ENCODE measurements at regions not wholly inside any gene's neighbourhood (a gene's known extent, or its start where the extent isn't known, plus 50 kb on each side); places are given as distances from the start of the nearest gene placed in this dataset.
"Not testable (repeated sequence)": the region's sequence is repeated elsewhere in the genome, so short reads cannot be mapped to it uniquely, and the experiment has no call there.

- DNase-seq (ENCODE audit: unreplicated experiment), result peak; percentile 44
- no peaks in the 10 kb centered on the region for H3K27me3 Mint-ChIP-seq (ENCODE audit: insufficient read depth, unreplicated experiment)
- TF ChIP-seq CTCF (IDR thresholded peaks at IDR 0.05; ENCODE audit: unreplicated experiment), result no peak
- H3K4me3 Mint-ChIP-seq (ENCODE audit: unreplicated experiment), result no peak overlapping the region
- peaks cover 6% of the 10 kb centered on the region for H3K4me1 Mint-ChIP-seq (ENCODE audit: insufficient read depth, unreplicated experiment)
- no peaks in the 10 kb centered on the region for H3K36me3 Mint-ChIP-seq (ENCODE audit: insufficient read depth, unreplicated experiment)
- intact Hi-C loops (cut with micrococcal nuclease), result loop anchor here (10.0 kb wide), 1 partner anchor 1980 kb away; no protein-coding TSS in a partner anchor
- H3K9me3 Mint-ChIP-seq (ENCODE audit: unreplicated experiment), result no peaks in the 10 kb centered on the region
- H3K27ac Mint-ChIP-seq (ENCODE audit: low read depth, unreplicated experiment), result no peak overlapping the region
- CTCF ChIA-PET, result no interaction called here
- BruUV-seq (replicated peaks), result no TSS peak
- POLR2A ChIA-PET, result no interaction called here
Measured at GRCh38 chr3:90184861-90185260, 1077.4 kb downstream of the EPHA3 start.

GRCh38 chr3:90197383-90197782, 1090.0 kb downstream of the EPHA3 start:
- DNase-seq (ENCODE audit: unreplicated experiment); POLR2A ChIA-PET; H3K4me1 Mint-ChIP-seq (ENCODE audit: insufficient read depth, unreplicated experiment); H3K36me3 Mint-ChIP-seq (ENCODE audit: insufficient read depth, unreplicated experiment); H3K27ac Mint-ChIP-seq (ENCODE audit: low read depth, unreplicated experiment); H3K4me3 Mint-ChIP-seq (ENCODE audit: unreplicated experiment); H3K27me3 Mint-ChIP-seq (ENCODE audit: insufficient read depth, unreplicated experiment); BruUV-seq (replicated peaks); H3K9me3 Mint-ChIP-seq (ENCODE audit: unreplicated experiment); intact Hi-C loops (cut with micrococcal nuclease); CTCF ChIA-PET: not testable (repeated sequence)

GRCh38 chr3:90202931-90203330, 1095.5 kb downstream of the EPHA3 start:
- H3K27ac Mint-ChIP-seq (ENCODE audit: low read depth, unreplicated experiment); H3K27me3 Mint-ChIP-seq (ENCODE audit: insufficient read depth, unreplicated experiment); H3K4me3 Mint-ChIP-seq (ENCODE audit: unreplicated experiment); BruUV-seq (replicated peaks); POLR2A ChIA-PET; H3K9me3 Mint-ChIP-seq (ENCODE audit: unreplicated experiment); CTCF ChIA-PET; DNase-seq (ENCODE audit: unreplicated experiment); intact Hi-C loops (cut with micrococcal nuclease); H3K36me3 Mint-ChIP-seq (ENCODE audit: insufficient read depth, unreplicated experiment): not testable (repeated sequence)
- H3K4me1 Mint-ChIP-seq (ENCODE audit: insufficient read depth, unreplicated experiment), result peaks cover 11% of the 10 kb centered on the region

GRCh38 chr3:90206482-90206881, 1099.1 kb downstream of the EPHA3 start:
- DNase-seq (ENCODE audit: unreplicated experiment), result not testable (repeated sequence)

GRCh38 chr3:90207353-90208097, 1100.1 kb downstream of the EPHA3 start:
- POLR2A ChIA-PET; intact Hi-C loops (cut with micrococcal nuclease); BruUV-seq (replicated peaks); H3K9me3 Mint-ChIP-seq (ENCODE audit: unreplicated experiment); H3K36me3 Mint-ChIP-seq (ENCODE audit: insufficient read depth, unreplicated experiment); H3K27me3 Mint-ChIP-seq (ENCODE audit: insufficient read depth, unreplicated experiment): not testable (repeated sequence)
- CTCF ChIA-PET, result interaction anchor here (0.9 kb wide), 1 partner anchor 14 kb away, joined by 3 read pairs; no protein-coding TSS in a partner anchor
- H3K4me3 Mint-ChIP-seq (ENCODE audit: unreplicated experiment), result peak overlapping the region; percentile 16
- H3K27ac Mint-ChIP-seq (ENCODE audit: low read depth, unreplicated experiment), result peak overlapping the region; percentile 67
- peak; percentile 76 for DNase-seq (ENCODE audit: unreplicated experiment)
- H3K4me1 Mint-ChIP-seq (ENCODE audit: insufficient read depth, unreplicated experiment), result peaks cover 13% of the 10 kb centered on the region

More at GRCh38 chr3:90206482-90206881, 1099.1 kb downstream of the EPHA3 start:
- H3K27ac Mint-ChIP-seq (ENCODE audit: low read depth, unreplicated experiment); H3K36me3 Mint-ChIP-seq (ENCODE audit: insufficient read depth, unreplicated experiment); intact Hi-C loops (cut with micrococcal nuclease); H3K9me3 Mint-ChIP-seq (ENCODE audit: unreplicated experiment); POLR2A ChIA-PET; BruUV-seq (replicated peaks); H3K4me3 Mint-ChIP-seq (ENCODE audit: unreplicated experiment); H3K27me3 Mint-ChIP-seq (ENCODE audit: insufficient read depth, unreplicated experiment): not testable (repeated sequence)
- peaks cover 13% of the 10 kb centered on the region for H3K4me1 Mint-ChIP-seq (ENCODE audit: insufficient read depth, unreplicated experiment)
- CTCF ChIA-PET, result interaction anchor here (0.9 kb wide), 1 partner anchor 13 kb away, joined by 3 read pairs; no protein-coding TSS in a partner anchor

- H3K4me1 Mint-ChIP-seq (ENCODE audit: insufficient read depth, unreplicated experiment), result no peaks in the 10 kb centered on the region
- TF ChIP-seq CTCF (IDR thresholded peaks at IDR 0.05; ENCODE audit: unreplicated experiment), result no peak
Measured at GRCh38 chr3:90221900-90222299, 1114.5 kb downstream of the EPHA3 start.

More at GRCh38 chr3:90221900-90222299, 1114.5 kb downstream of the EPHA3 start:
- DNase-seq (ENCODE audit: unreplicated experiment), result no peak
- Mint-ChIP-seq H3K27ac (ENCODE audit: low read depth, unreplicated experiment) (no peak overlapping the region), H3K36me3 (ENCODE audit: insufficient read depth, unreplicated experiment) (no peaks in the 10 kb centered on the region), H3K4me3 (ENCODE audit: unreplicated experiment) (no peak overlapping the region), H3K9me3 (ENCODE audit: unreplicated experiment) (peaks cover 7% of the 10 kb centered on the region), H3K27me3 (ENCODE audit: insufficient read depth, unreplicated experiment) (no peaks in the 10 kb centered on the region)
- BruUV-seq (replicated peaks), result no TSS peak
- POLR2A ChIA-PET, result no interaction called here
- CTCF ChIA-PET, result no interaction called here
- intact Hi-C loops (cut with micrococcal nuclease), result no loop called here
